Activated naive CD4-positive, alpha-beta T cell (primary cell): ENCODE measurements at regions not wholly inside any gene's neighbourhood (a gene's known extent, or its start where the extent isn't known, plus 50 kb on each side); places are given as distances from the start of the nearest gene placed in this dataset.
"Not testable (repeated sequence)": the region's sequence is repeated elsewhere in the genome, so short reads cannot be mapped to it uniquely, and the experiment has no call there.

Experiments
- DNase-seq, 4 experiments: peaks; one replicate each; lab custom pipeline; 2025; lab: John Stamatoyannopoulos, UW

DNA sequence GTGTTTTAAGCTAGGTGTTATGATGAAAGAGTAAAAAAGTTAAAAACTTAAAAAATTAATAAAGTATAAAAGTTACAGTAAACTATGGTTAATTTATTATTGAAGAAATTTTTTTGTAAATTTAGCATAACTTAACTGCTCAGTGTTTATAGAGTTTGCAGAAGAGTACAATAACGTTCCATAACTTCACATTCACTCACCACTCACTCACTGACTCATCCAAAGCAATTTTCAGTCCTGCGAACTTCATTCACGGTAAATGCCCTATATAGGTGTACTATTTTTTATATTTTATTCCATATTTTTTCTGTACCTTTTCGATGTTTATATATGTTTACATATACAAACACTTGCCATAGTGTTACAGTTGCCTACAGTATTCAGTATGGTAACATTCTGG is 694.8 kb upstream of the SLC39A10 start:
- no peak for DNase-seq

DNA sequence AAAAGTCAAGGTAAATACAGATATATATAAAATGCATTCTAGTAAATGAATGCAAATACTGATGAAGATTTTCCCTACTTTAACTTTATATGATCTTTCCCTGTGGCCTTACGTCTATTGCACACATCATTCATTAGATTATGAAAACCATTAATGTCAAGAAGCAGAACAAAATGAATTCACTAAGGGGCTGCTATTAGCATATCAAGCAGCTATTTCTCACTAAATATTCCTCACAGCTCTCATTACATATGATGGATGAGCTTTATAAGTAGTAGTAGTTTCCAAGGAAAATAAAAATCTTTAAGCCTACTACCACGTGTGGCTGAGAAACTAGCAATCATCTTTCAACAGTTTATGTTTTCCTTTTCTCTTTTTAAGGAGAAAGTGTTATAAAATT is 702.8 kb upstream of the SLC39A10 start:
- DNase-seq: no peak

DNA sequence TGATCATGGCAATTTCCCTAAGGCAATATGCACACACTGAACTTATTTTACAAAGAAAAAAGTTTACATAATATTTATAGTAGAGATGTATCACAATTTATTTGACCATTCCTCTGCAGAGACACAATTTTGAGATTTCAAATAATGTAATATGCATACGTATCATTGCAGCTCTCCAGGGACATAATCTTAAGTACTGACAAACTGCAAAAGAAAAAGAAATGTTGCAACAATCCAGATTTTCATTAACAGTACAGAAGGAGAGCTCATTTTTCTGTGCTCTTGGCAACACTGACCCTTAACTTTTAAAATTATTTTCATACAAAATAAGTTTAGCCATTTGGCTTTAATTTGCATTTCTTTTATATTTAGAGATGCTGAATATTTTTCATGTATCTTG is 710.2 kb upstream of the SLC39A10 start:
- DNase-seq: no peak

DNA sequence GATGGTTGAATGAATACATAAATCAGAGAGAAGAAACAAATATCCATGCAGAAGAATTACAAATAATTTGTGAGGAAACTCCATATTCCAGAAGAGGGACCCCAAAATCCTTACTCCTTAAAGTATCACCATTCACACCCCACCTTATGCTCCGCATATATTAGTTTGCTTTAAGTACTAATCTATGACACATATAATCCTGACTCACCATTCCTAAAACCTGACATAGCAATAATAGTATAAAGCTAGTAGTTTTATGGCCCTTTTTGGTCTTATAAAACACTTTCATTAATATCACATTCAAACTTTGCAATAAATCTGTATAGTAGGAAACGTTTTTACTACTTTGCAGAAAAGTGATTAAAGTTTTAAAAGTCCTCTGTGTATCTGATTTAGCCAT is 719.0 kb upstream of the SLC39A10 start:
- no peak for DNase-seq

DNA sequence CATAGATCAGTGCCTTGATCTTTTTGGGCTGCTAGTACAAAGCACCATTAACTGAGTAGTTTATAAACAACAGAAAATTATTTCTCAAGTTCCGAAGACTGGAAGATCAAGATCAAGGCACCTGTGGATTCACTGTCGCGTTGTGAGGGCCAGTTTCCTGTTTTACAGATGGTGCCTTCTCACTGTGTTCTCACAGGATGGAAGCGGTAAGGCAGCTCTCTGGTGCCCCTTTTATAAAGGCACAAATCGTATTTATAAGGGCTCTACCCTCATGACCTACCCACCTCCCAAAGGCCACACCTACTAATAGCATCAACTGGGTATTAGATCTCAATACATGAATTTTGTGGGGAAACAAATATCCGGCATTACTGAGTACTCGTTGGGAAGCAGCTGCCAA is 729.5 kb upstream of the SLC39A10 start:
- no peak for DNase-seq

DNA sequence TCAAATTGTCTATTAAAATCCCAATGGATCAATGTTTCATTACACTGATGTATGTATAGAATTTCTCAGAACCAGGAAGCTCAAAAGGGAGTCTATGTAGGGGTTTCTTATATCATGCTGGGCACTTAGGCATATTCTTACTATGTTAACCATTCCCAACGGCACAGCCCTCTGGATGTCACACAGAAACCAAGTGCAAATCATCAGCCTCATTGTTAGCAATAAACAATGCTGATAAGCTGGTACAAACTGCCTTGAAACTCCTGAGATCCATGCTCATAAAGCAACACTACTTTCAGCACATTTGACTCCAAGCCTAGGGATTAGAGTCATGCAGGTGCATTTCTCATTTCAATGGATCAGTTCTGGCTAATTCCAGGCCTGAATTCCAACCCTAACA is 730.2 kb upstream of the SLC39A10 start:
- no peak for DNase-seq

DNA sequence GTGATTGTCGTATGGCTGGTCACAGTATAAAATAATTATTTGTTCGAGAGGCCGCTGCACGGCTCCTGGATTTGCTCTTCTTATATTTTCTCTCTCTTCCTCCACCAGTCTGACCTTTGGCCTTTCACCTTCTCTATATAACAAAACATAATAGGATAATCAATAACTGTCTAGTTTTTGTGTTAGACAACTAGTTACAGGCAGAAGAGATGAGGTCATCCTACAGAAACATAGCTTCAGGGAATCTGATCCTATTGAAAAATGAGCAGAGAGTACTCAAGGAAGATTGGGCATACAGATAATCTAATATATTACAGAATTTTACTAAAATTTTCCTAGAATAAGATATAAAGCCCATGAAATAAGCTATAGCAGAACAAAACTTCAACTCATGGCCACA is 731.3 kb upstream of the SLC39A10 start:
- no peak for DNase-seq

DNA sequence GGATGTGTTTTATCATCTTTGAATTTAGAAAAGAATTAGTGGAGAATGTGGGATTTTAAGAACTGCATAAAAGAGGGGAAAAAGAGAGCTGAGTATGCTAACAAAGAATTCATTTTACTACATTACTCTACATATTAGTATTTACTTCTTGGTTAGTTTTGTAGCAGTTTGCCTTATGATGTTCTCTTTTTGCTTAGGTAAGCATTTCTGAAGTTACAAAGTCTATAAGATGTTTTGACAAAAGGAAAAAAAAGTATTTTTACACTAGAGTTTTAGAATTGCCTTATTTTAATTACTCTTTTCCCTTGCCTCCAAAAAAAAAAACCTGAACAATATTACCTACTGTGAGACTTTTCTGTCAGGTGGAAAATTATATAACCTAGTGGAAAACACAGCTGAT is 739.5 kb upstream of the SLC39A10 start:
- DNase-seq: no peak

DNA sequence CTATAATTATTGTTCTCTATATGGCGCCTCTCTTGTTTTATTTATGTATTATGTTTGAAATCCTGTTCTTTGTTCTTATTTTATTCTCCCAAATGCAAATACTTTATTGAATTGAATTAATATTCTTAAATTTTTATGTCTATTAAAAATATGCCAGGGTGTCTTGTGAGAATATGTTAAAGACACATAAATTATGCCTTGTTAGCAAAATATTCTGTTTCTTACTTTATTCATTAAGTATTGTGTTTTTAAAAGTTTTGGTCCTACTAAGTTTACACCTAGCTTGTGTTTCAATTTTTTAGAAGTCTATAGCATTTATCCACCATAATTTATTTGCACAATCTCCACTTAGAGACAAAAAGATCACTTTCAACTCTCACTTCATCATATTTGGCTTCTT is 741.5 kb upstream of the SLC39A10 start:
- DNase-seq: no peak

DNA sequence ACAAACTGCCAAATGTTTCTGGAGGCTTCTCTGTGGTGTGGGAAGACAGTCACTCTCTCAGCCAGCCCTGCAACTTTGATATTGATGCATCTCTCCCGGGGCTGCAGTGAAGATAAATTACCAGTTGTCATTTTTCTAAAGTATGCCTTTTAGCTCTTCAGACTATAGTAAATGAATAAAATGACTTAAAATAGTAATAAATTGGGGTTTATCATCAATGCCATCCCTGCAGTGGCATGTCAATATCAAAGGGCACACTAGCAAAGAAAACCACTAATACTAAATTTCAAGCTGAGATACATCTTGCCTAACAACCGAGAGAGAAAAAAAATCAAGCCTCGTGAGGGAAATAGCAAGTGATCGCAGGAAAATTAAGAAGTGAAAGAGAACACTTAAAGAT is 749.5 kb upstream of the SLC39A10 start:
- no peak for DNase-seq

DNA sequence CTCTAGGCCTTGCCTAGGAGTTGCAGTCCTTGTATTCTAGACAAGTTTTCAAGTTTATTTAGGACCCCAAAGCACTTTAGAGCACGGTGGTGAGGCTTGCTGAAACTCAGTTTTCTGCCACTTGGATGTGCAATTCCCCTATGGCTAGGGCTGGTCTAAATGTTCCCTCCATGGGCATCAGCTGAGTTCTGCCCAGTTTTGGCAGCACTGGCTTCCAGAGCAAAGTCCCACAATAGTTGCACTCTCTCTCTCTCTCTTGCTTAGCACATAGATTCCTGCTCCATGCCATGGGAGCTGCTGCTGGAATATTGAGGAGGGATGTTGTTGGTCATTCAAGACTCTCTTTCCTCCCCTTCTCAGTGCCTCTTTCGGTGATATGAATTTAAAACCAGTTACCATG is 760.2 kb upstream of the SLC39A10 start:
- no peak for DNase-seq

DNA sequence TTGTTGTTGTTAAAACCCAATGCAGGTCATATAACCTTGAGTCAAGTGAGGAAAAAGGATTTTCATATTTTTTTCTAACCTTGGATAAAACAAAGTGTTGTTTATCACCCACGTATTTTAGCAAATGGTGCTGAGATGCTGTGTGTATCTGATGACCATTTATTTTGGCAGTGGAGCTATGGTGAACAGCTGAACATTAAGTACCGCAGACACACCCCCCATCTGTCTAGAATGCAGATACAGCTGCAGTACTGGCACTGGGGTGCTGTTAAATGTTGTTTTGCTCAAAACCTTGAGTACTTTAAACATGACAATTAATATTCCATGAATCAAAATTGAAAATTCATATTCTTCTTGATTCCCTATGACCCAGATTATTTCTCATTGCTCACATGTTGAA is 773.3 kb upstream of the SLC39A10 start:
- DNase-seq: no peak

DNA sequence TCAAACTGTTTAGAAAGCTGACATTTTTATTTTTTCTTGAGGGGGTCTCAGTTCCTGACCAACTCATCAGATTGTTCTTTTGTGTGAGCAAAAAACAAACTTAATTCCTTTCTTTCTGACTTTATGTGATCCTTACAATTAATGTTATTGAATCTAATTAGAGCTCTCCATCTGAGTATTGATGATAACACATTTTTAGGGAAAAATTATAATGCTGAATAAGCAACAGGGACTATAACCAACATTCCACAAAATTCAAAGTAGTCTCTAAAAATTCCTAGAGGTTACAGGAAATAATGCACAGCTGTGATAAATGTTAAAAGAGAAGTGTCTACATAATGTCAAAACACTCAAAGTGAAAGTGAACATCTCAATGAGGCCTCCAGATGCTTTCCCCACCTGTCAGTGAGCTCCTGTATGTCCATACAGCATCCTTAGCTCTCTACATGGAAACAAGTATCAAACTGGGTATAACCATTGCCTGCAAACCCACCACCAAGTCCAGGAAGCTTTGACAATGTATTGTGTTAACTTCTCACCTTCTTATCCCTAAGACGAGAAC is 786.0 kb upstream of the SLC39A10 start:
- no peak for DNase-seq

DNA sequence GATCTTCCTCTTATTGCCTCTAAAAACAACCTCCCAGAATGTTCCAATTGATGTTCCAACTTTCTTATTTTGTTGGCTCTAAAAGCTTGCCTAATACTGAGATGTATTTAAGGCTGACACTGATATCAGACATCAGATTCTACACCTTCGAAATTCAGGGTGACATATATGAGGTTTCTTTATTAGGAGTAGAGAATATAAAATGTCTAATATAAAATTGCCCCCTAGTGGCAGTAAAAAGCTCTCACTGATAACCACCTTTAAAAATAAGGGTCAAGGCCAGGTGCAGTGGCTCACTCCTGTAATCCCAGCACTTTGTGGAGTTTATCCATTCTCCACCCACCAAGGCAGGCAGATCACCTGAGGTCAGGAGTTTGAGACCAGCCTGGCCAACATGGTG is 789.7 kb upstream of the SLC39A10 start:
- no peak for DNase-seq

DNA sequence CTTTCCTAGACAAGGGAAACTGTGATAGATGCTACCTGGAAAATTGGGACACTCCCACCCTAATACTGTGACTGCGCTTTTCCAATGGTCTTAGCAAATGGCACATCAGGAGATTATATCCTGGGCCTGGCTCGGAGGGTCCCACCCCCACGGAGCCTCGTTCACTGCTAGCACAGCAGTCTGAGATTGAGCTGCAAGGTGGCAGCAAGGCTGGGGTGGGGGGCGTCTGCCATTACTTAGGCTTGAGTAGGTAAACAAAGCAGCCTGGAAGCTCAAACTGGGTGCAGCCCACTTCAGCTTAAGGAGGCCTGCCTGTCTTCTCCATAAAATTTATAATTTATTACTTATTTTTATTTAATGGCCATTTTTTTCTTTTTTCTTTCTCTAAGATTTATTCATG is 802.1 kb upstream of the SLC39A10 start:
- DNase-seq: no peak

DNA sequence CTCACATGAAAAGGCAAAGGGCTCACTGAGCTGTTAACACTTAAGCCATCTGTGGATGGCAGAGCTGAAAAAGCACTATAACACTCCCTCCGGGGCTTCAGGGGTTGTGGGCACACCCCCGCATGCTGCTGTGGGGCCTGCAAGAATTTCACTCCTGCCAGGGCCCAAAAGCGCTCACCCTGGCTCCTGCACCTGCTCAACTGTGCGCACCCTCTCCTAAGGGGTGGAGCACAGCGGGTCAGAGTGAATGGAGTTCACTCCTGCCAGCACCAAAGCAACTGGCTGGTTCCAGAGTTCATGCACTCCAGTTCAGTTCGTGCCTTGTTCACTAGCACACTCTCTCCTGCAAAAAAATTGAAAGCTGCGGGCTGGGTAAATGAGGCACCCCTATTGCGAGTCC is 814.2 kb upstream of the SLC39A10 start:
- no peak for DNase-seq

DNA sequence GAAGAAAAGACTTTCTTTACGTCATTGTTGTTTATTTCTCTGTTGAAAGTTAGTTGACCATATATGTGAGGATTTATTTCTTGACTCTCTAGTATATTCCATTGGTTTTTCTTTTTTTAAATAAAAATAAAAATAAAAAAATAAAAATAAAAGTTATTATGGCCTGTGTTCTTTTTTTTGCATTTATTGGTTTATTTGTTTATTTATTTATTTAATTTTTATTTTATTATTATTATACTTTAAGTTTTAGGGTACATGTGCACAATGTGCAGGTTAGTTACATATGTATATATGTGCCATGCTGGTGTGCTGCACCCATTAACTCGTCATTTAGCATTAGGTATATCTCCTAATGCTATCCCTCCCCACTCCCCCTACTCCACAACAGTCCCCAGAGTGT is 822.7 kb upstream of the SLC39A10 start:
- DNase-seq: not testable (repeated sequence)

DNA sequence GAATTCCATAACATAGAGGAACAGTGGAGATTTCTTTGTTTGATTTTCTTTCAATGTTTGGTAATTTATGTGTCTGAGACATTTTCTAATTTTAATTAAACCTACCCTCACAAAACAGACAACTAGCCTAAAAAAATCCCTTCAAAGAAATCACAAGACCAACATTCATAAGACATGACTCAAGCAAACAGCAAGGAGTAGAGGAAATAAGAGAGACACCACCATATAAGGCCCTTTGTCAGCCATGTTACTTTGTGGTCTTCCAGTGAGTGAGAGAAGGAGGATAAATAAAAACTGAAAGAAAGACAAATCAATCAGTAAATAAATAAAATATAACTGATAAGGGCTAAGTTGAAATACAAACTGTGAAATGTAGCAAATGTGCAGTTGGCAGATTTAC is 830.8 kb upstream of the SLC39A10 start:
- DNase-seq: no peak

DNA sequence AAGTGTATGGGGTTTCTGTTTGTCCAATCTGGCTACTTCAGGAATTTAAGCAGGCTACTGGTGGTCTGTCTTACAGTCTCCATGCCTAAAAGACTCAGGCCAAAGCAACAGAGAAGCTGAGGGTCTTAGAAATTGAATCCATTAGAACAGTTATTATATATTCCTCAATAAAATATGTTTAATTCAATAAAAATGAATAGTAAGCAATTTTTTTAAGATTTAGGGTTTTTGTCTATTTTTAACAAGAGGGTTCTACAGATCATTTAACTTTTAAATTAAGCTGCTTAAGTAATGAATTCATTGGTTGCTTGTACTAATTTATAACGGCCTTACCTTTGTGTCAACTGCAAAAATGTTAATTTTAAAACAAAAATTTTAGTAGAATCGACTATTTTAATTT is 832.6 kb upstream of the SLC39A10 start:
- DNase-seq: no peak

DNA sequence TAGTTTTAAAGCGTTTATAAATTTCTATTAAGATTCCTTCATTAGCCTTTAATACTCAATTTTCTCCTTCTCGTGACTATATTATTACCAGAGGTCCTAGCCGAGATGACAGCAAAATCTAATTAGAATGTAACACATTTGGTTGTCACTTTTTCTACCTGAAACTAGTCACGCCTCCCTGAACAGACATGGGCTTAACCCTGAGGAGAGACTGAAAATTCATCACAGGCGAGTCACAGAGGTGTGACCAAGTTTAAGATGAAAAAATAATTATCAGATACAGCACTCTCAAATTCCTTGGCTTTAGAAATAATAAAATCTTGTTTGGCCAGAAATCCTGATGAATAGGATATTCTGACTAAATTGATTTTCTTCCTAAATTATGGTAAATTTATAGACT is 834.4 kb upstream of the SLC39A10 start:
- no peak for DNase-seq

DNA sequence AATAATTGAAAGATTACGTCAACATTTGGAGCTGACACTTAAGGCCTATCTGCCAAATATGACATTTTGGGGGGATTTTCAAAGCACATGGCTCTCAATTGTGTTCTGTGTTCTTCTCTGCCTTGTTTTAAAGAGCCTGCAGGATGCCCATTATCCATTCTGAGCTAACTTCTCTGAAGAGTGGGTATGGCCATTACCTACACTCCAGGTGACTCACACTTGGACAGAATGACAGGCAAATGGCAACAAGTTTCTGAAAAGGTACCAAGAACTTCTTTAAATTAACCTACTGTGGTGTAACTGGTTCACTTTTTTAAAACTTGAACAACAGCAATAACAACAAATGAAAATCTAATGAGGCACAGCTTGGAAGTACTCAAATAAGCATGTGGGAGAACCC is 834.9 kb upstream of the SLC39A10 start:
- no peak for DNase-seq

DNA sequence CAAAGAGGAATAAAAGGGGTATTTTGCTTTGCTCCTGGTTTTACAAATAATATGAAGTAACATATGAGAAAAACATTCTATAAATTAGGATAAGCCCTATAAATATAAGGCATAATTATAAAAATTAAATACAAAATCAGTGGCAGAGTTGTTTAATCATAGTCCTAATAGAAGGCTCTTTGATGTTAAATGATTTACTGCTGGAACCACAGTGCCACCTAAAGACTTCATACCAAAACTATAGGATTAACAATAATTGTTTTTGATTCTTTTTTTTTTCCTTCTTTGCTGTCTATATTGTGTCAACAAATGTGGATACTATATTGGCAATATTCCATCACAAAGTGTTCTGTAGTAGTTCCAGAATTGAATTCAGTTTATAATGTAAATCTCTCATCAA is 837.7 kb upstream of the SLC39A10 start:
- DNase-seq: no peak

DNA sequence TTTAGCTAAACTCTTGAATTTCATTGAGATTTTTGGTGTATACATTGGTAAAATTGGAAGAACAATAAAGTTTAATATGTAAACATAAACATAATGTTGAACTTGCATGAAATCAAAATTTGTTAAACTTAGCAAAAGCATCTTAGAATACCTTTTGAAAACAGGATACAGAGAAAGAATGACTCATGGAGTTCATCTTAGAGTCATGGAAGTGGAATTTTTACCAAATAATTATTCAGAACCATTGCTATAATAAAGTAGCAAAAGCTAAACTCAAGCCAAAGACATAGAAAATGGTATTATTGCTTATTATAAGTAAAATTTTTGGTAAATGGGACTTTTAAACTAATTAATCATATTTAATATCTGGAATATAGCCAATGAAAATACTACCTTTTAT is 841.6 kb upstream of the SLC39A10 start:
- DNase-seq: no peak

DNA sequence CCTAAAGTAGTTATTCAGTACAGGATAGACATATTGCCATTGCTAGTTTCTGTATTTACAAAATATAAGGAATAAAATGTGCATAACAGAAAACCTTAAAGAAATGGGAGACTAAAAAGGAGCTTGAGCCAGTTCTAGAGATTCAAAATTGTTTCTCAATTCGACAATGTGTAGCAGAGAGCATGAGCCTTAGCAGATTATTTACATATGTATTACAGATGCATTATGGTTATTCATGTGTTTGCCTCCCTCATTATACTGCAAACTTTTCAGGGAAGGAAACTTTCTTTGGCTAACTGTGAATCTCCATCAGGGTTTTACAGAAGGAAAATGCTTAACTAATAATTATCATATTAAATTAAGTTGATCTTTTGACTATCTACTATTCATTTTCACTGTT is 854.4 kb upstream of the SLC39A10 start:
- DNase-seq: no peak

DNA sequence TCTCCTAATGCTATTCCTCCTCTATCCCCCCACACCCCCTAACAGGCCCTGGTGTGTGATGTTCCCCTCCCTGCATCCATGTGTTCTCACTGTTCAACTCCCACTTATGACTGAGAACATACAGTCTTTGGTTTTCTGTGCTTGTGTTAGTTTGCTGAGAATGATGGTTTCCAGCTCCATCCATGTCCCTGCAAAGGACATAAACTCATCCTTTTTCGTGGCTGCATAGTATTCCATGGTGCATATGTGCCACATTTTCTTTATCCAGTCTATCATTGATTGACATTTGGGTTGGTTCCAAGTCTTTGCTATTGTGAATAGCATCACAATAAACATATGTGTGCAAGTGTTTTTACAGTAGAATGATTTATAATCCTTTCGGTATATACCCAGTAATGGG is 870.0 kb upstream of the SLC39A10 start:
- not testable (repeated sequence) for DNase-seq
